GM12878 (cell line): ENCODE measurements at regions not wholly inside any gene's neighbourhood (a gene's known extent, or its start where the extent isn't known, plus 50 kb on each side); places are given as distances from the start of the nearest gene placed in this dataset.
"Not testable (repeated sequence)": the region's sequence is repeated elsewhere in the genome, so short reads cannot be mapped to it uniquely, and the experiment has no call there.

Experiments
- ATAC-seq: fragments of 200-7000 bp; cut with Tn5 transposase; 3 replicates; pipeline ENCODE4 v1.9.1; 2020; ENCODE audit warnings: mild to moderate bottlenecking, moderate library complexity
- BruUV-seq: library from RNA; stranded (reverse); fragments of 400-500 nt; replicated peaks from 2 replicates; lab custom pipeline; 2021; lab: Mats Ljungman, UMichigan
- CTCF ChIA-PET: fragments of 300-600 bp; sonication (Branson Sonifier 250); formaldehyde crosslinking; extraction: SDS; loops from one replicate; lab custom pipeline; 2021; ENCODE audit warnings: inconsistent platforms; lab: Yijun Ruan, JAX
- POLR2A ChIA-PET: fragments of 350-600 bp; formaldehyde crosslinking; extraction: SDS; loops from one replicate; lab custom pipeline; 2021; ENCODE audit warnings: inconsistent platforms; lab: Charles Lee
- RAD21 ChIA-PET: fragments of 300-600 bp; sonication (Branson Sonifier 250); formaldehyde crosslinking; loops from one replicate; lab custom pipeline; 2023; ENCODE audit warnings: antibody characterized with exemption; ENCODE audit not compliant: unreplicated experiment; lab: Charles Lee
- SMC1A ChIA-PET: fragments of 300-600 bp; sonication (Branson Sonifier 250); formaldehyde crosslinking; loops from one replicate; lab custom pipeline; 2023; ENCODE audit not compliant: unreplicated experiment, uncharacterized antibody; lab: Charles Lee
- DNase-seq: peaks from one replicate; pipeline ENCODE4 v3.0.0-alpha.2; 2011; ENCODE audit warnings: low read depth, low spot score
- FAIRE-seq: peaks from 3 replicates; lab custom pipeline; 2011; peaks lifted over from hg19 to GRCh38; lab: Jason Lieb, UNC
- H2AFZ ChIP-seq: 2 replicates; pipeline ENCODE4 v1.6.0; 2011; ENCODE audit warnings: low read depth, low read length, control low read depth; ENCODE audit not compliant: control insufficient read depth
- H3K27ac ChIP-seq: 2 replicates; pipeline ENCODE4 v1.5.1; 2011; ENCODE audit warnings: control low read depth; ENCODE audit not compliant: control insufficient read depth, insufficient read depth
- H3K27me3 ChIP-seq, 2 experiments: replicated peaks in 1 of 2; 2 replicates each; pipeline versions ENCODE4 v1.6.0 to v1.6.1; 2011; ENCODE audit warnings: low read length in 1 of 2; ENCODE audit not compliant: control insufficient read depth in 2 of 2, insufficient read depth in 2 of 2
- H3K36me3 ChIP-seq, 2 experiments: 2 replicates each; pipeline ENCODE4 v1.5.1; 2011; ENCODE audit warnings: low read length in 1 of 2; ENCODE audit not compliant: control insufficient read depth in 2 of 2, insufficient read depth in 2 of 2
- H3K4me1 ChIP-seq: 2 replicates; pipeline ENCODE4 v1.6.1; 2011; ENCODE audit warnings: mild to moderate bottlenecking, low read length, moderate library complexity, mixed read lengths; ENCODE audit not compliant: control insufficient read depth, insufficient read depth
- H3K4me2 ChIP-seq: 2 replicates; pipeline ENCODE4 v1.6.0; 2011; ENCODE audit warnings: control low read depth; ENCODE audit not compliant: control insufficient read depth, insufficient read depth
- H3K4me3 ChIP-seq: fragments of 200-600 bp; sonication (generic); 2 replicates; pipeline ENCODE4 v1.5.1; 2016
- H3K79me2 ChIP-seq: 2 replicates; pipeline ENCODE4 v1.6.0; 2011; ENCODE audit warnings: low read length; ENCODE audit not compliant: control insufficient read depth, insufficient read depth
- H3K9ac ChIP-seq: 2 replicates; pipeline ENCODE4 v1.8.0; 2011; ENCODE audit warnings: low read length, control low read depth, mixed read lengths; ENCODE audit not compliant: control insufficient read depth, insufficient read depth
- H3K9me3 ChIP-seq: replicated peaks from 3 replicates; pipeline ENCODE4 v1.5.1; 2011; ENCODE audit warnings: mild to moderate bottlenecking, low read length; ENCODE audit not compliant: control insufficient read depth, insufficient read depth
- H4K20me1 ChIP-seq: 2 replicates; pipeline ENCODE4 v1.6.0; 2011; ENCODE audit not compliant: control insufficient read depth, insufficient read depth
- NFYB ChIP-seq: IDR thresholded peaks from 2 replicates; pipeline ENCODE4 v1.6.1; 2011; ENCODE audit warnings: low read depth, mild to moderate bottlenecking, low read length, improper control_type of control experiment, moderate library complexity; ENCODE audit not compliant: insufficient read depth
- NRF1 ChIP-seq: conservative IDR thresholded peaks from 2 replicates; pipeline ENCODE4 v1.6.1; 2011; ENCODE audit warnings: mild to moderate bottlenecking, low read depth, low read length, improper control_type of control experiment
- YBX1 ChIP-seq: fragments of 450-650 bp; IDR thresholded peaks from 2 replicates; pipeline ENCODE4 v1.6.1; 2016; ENCODE audit warnings: antibody characterized with exemption
- WGBS: methylation state at CpG from one replicate; pipeline ENCODE4 v1.1.6; 2016; ENCODE audit warnings: low lambda C conversion rate; ENCODE audit not compliant: insufficient replicate concordance, insufficient coverage; ENCODE audit errors: missing lambda C conversion rate; 5-methylcytosine and 5-hydroxymethylcytosine counted together
- in situ Hi-C: fragments of 300-500 bp; cut with MboI; formaldehyde crosslinking; loops from 9 replicates; pipeline ENCODE4 v1.14.3; 2018; ENCODE audit warnings: mixed read lengths
- intact Hi-C: fragments of 100-400 bp; cut with micrococcal nuclease; formaldehyde crosslinking; loops from one replicate; pipeline ENCODE4 v1.14.2; 2022; ENCODE audit not compliant: unreplicated experiment

DNA sequence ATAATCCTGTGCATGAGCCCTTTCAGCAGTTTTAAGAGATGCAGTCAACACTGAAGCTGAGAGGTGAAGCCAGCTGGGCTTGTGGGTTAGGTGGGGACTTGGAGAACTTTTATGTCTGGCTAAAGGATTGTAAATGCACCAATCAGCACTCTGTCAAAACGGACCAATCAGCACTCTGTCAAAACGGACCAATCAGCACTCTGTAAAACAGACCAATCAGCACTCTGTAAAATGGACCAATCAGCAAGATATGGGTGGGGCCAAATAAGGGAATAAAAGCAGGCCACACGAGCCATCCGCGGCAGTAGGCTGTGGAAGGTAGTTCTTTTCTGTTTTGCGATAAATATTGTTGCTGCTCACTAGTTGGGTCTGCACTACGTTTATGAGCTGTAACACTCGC, 374.7 kb downstream of the NPIPA8 start:
- H3K27me3 ChIP-seq, H2AFZ ChIP-seq, H3K27ac ChIP-seq, H3K4me2 ChIP-seq, FAIRE-seq, ATAC-seq, RAD21 ChIA-PET, H4K20me1 ChIP-seq, intact Hi-C loops, H3K9me3 ChIP-seq, H3K4me3 ChIP-seq, BruUV-seq, DNase-seq, in situ Hi-C loops, H3K79me2 ChIP-seq, H3K36me3 ChIP-seq, H3K9ac ChIP-seq: not testable (repeated sequence)
- 58% methylated on average over 8 of the region's 8 CpGs for WGBS
- peaks cover 17% of the 10 kb centered on the region for H3K4me1 ChIP-seq
- ChIA-PET CTCF (interaction anchor here (1.2 kb wide), 1 partner anchor 19 kb away, joined by 4 read pairs; no protein-coding TSS in a partner anchor), SMC1A (interaction anchor here (1.1 to 1.7 kb wide), 5 partner anchors 16 to 40 kb away, joined by 3 to 8 read pairs (median 3); no protein-coding TSS in a partner anchor), POLR2A (interaction anchor here (1.1 kb wide), 1 partner anchor 14 kb away, joined by 4 read pairs; no protein-coding TSS in a partner anchor)
- TF ChIP-seq NFYB = peak; percentile 80

DNA sequence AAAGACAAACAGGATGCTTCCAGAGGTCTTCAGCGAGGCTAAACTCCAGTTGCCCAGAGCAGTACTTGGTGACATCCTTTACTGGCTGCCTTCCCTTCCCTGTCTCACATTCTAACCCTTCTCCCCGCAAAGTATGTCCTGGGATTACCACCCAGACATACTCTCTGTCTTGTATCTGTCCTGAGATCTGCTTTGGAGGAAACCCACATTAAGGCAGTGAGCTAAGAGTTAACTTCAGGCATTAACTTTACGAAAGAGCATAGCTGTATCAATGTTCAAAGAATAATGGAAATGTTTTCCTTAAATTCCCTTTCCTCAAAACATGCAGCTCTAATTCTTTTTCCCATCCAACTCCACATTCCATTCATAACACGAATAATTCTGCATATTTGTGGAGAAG, 385.2 kb downstream of the NPIPA8 start:
- in situ Hi-C loops = no loop called here
- Histone ChIP-seq H3K4me1 (peaks cover 8% of the 10 kb centered on the region), H3K4me3 (no peak overlapping the region)
- ATAC-seq = no peak
- WGBS = 39% methylated on average over 4 of the region's 4 CpGs
- POLR2A ChIA-PET = no interaction called here
- TF ChIP-seq NRF1 (no peak), YBX1 (no peak)
- TF ChIP-seq, all 136 proteins: peak for 0
- Histone ChIP-seq H3K9me3 (no peaks in the 10 kb centered on the region), H3K4me2 (no peak overlapping the region), H2AFZ (no peak overlapping the region), H3K79me2 (no peaks in the 10 kb centered on the region), H3K27ac (no peak overlapping the region), H4K20me1 (no peaks in the 10 kb centered on the region), H3K27me3 (no peaks in the 10 kb centered on the region; a peak in 1 of 4 replicates), H3K9ac (no peak overlapping the region), H3K36me3 (no peaks in the 10 kb centered on the region)
- BruUV-seq = no TSS peak
- ChIA-PET SMC1A (interaction anchor here (1.1 to 2.2 kb wide), 2 partner anchors 13 to 30 kb away, joined by 3 to 9 read pairs; no protein-coding TSS in a partner anchor), RAD21 (no interaction called here), CTCF (interaction anchor here (1.1 kb wide), 1 partner anchor 10 kb away, joined by 6 read pairs; no protein-coding TSS in a partner anchor)
- intact Hi-C loops = no loop called here
- DNase-seq (no peak), FAIRE-seq (no peak)
